ENCODE measurements at regions not wholly inside any gene's neighbourhood (a gene's known extent, or its start where the extent isn't known, plus 50 kb on each side); places are given as distances from the start of the nearest gene placed in this dataset.
"Not testable (repeated sequence)": the region's sequence is repeated elsewhere in the genome, so short reads cannot be mapped to it uniquely, and the experiment has no call there.

DNA sequence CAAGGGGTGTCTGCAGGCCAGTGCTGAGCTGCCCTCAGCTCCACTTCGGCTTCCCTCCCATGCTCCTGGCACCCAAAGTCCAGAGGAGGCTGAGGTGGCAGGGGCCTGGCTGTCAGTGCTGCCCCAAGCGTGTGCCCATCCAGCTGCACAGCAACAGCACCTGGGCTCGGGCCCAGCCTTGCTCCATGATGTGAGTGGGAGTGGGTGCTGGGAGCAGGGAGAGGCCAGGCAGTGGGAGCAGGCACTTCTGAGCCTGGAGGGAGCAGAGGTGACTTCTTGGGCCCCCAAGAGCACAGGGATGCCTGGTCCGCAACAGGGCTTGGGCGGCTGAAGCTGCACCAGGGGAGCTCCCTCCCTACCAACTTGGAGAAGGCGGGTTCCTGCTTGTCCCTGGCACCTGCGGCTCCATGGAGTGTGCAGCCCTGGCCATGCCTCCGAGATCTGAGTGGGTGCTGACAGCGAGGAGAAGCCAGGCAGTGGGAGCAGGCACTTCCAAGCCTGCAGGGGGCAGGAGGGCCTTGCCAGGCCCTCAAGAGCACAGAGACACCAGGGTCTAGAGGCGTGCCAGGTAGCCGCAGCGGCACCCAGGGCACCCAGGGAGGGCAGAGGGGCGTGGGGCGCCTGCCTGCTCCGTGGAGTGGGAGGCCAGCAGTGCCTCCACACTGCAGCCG lies 366.7 kb upstream of the SGO1 start:
- DNase-seq (ENCODE audit: low spot score) = no peak

DNA sequence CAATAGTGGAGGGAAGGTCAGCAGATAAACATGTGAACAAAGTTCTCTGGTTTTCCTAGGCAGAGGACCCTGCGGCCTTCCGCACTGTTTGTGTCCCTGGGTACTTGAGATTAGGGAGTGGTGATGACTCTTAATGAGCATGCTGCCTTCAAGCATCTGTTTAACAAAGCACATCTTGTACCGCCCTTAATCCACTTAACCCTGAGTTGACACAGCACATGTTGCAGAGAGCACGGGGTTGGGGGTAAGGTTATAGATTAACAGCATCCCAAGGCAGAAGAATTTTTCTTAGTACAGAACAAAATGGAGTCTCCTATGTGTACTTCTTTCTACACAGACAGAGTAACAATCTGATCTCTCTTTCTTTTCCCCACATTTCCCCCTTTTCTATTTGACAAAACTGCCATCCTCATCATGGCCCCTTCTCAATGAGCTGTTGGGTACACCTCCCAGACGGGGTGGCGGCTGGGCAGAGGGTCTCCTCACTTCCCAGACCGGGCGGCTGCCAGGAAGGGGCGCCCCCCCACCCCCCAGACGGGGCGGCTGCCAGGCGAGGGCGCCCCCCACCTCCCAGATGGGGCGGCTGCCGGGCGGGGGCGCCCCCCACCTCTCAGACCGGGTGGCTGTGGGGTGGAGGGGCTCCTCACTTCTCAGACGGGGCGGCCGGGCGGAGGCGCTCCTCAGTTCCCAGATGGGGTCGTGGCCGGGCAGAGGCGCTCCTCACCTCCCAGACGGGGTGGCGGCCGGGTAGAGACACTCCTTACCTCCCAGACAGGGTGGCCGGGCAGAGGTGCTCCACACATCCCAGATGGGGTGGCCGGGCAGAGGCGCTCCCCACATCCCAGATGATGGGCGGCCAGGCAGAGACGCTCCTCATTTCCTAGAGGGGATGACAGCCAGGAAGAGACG lies 361.6 kb upstream of the SGO1 start:
- not testable (repeated sequence) for DNase-seq (ENCODE audit: low spot score)

DNA sequence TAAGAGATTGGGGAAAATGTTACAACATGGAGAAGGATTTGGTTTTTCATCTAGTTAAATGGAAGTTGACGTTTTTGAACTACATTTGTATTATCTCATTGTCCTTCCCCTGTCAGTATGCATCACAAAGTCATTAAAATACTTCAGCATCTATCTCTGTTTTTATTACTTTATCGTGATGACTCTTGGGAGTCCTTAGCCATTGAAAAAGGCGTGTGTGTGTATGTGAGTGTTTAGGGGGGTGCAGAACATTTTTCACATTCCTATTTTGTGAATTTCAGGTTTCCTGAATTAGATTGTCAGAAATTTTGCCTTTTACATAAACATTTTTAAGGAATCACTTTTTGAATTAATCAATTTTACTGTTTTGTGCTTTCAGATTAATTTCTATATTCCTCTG lies 360.6 kb upstream of the SGO1 start:
- DNase-seq (ENCODE audit: low spot score) = no peak

DNA sequence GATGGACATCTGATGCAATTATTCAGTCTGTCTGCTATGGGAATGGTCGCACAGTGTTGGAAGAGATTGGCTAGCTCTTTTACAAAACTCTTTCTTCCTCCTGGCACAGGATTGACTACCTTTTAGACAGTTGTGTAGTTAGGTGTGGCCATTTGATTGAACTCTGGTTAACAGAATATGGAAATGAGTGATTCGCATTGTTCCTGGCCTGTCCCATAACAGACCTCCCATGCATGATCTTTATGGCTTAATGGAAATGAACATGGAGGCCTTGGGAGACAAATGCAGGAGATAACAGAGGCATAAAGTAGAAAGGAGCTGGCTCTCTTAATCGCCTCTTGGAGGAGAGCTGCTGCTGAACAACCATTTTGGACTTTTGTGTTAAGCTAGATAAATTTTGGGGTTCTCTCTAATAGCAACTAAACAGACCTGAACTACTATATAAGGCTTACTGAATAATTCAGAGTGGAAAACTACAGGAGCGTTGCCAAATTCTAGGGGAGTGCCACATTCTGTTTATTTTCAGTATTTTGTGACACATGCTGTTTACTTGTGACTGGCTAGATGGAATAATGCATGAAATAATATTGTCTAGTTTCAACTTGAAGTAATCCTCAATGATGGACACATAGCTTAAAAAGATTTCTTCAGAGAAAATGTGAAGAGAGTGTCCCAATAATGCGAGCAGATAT lies 357.7 kb upstream of the SGO1 start:
- DNase-seq (ENCODE audit: low spot score) = no peak

DNA sequence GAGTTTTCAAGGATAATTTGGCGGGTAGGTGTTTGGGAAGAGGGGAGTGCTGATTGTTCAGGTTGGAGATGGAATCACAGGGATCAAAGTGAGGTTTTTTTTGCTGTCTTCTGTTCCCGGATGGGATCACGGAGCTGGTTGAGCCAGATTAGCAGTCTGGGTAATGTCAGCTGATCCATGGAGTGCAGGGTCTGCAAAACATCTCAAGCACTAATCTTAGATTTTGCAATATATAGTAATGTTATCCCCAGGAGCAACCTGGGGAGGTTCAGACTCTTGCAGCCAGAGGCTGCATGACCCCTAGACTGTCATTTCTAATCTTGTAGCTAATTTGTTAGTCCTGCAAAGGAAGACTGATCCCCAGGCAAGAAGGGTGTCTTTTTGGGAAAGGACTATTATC lies 354.1 kb upstream of the SGO1 start:
- no peak for DNase-seq (ENCODE audit: low spot score)

DNA sequence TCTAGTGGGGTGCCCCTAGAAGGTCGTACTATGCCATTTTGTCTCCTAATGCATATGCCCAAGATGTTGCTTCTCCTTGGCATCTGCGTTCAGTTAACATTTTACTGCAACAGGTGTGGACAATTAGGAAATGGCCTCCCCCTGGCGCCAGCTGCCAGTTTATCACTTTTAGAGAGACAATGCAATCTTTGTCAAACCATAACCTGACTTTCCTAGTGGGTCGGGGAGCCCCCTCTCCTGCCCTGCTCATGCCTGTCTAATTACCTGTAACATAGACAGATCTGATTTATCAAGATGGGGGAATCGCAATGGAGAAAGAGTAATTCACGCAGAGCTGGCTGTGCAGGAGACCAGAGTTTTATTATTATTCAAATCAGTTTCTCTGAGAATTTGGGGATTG lies 353.7 kb upstream of the SGO1 start:
- no peak for DNase-seq (ENCODE audit: low spot score)

DNA sequence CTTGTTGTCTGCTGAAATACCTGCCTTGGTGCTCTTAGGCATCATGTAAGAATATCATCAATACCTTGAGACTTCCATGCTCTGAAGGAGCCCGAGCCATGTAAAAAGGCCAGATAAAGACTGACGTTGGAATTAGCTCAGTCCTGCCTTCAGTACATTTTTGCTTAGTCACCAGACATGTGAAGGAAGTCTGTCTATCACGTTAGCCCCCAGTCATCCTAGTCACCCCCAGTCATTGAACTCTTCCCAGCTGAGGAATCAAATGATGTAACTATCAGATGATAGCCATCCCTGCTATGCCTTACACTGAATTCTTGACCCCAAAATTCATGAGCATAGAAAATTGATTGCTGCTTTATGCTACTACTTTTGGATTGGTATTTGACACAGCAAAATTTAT lies 351.2 kb upstream of the SGO1 start:
- DNase-seq (ENCODE audit: low spot score) = peak; percentile 39

DNA sequence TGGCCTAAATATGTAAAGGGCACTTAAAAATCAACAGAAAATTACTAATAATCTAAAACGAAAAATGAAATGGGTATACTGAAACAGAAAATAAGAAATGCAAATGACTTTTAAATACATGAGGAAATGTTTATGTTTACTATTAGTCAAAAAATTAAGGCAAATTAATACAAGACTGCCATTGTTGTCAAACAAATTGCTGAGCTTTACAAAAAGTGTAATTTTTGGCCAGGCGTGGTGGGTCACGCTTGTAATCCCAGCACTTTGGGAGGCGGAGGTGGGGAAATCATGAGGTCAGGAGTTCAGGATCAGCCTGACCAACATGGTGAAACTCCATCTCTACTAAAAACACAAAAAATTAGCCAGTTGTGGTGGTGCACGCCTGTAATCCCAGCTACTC lies 343.9 kb upstream of the SGO1 start:
- no peak for DNase-seq (ENCODE audit: low spot score)

DNA sequence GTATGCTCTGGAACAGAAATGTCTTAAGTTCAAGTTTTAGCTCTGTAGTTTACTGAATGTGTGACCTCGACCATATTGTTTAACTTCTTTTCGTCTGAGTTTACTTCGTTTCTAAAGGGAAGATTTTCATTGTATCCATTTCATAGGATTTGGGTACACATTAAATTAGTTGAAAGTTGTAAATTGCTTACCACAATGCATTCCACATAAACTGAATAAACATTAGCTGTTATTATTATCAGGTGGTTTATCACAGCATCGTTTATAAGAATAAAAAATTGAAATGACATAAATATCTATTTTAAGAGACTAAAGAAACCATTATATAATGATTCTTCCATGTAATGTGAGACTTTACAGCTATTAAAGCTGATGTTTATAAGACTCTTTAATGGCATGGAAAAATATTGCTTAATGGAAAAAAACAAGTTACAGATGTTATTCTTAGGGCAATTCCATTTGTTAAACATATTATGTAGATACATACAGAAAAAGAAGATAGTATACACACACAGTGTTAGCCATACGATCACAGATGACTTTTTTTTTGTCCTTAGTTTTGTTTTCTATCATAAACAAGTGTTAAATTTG lies 342.3 kb upstream of the SGO1 start:
- no peak for DNase-seq (ENCODE audit: low spot score)

DNA sequence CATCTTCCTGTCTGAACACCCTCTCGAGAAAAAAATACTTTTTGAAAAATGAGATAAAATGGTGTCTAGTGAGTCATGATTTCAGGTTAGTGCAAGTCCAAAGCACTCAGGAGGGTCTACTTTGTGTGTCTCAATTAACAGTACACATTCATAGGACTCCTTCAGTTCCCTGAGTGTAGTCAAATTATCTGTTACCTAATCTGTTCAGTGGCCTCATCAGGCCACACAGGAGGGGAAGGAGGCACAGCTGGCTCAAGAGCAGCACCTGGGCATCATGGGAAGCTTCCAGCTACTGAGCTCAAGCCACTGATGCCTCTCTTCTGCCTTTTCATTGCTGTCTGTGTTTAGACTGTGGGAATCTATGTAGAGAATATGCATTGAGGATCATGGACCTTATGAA lies 341.4 kb upstream of the SGO1 start:
- DNase-seq (ENCODE audit: low spot score) = no peak

DNA sequence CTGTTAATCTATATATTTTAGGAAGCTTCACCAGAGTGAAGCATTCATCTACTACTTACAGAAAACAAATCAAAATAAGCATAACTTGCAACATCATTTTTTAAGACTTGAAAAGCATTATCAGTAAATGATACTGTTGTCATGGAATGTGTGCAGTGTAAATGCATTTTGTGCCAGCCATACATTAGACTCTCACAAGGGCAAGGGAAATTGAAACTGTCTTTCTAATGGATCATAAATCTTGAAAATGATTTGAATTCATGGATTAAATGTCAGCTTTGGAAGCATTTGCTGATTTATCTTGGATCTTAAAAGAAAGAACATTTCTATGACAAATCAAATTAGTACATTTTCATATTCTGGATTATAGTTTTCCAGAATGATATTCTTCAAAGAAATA lies 338.3 kb upstream of the SGO1 start:
- DNase-seq (ENCODE audit: low spot score) = no peak

DNA sequence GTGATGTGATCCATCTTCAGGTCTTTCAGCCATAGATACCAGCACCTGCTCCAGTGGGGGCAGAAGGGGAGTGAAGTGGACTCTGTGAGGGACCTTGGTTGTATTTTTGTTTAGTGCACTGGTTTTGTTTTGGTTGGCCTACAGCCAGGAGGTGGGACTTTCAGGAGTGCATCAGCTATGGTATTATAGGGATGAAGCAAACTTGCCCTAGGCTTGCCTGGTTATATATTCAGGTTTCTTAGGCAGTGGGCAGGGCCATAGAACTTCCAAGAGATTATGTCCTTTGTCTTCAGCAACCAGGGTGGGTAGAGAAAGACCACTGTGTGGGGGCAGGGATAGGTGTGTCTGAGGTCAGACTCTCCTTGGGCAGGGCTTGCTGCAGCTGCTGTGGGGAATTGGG lies 337.3 kb upstream of the SGO1 start:
- no peak for DNase-seq (ENCODE audit: low spot score)

DNA sequence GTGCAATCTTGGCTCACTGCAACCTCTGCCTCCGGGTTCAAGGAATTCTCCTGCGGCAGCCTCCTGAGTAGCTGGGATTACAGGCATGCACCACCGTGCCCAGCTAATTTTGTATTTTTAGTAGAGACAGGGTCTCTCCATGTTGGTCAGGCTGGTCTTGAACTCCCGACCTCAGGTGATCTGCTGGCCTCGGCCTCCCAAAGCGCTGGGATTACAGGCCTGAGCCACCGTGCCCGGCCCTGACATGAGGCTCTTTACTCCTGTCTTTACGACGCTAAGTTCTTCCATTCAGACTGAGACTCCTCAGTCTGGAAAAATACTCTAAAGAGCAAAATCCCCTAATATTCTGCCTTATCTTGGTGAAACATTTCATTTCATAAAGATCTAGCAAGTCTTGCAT lies 331.3 kb upstream of the SGO1 start:
- DNase-seq (ENCODE audit: low spot score) = not testable (repeated sequence)

DNA sequence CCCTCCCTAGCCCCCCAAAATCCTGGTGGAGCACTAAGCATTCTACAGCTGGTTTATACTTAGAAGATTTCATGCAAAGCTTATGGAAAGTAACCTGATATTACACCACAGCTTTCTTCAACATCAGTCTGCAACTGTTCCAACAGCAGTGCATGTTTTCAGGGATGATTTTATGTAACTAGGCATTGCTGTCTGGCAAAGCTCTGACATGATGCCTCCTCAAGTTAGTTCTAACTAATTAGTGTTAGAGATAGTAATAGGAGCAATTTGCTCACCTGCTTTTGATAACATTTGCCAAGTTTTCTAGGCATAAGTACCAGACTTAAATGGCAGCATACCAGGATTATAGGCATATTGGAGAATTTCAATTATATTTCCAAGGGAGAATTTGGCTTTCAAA lies 330.3 kb upstream of the SGO1 start:
- no peak for DNase-seq (ENCODE audit: low spot score)

DNA sequence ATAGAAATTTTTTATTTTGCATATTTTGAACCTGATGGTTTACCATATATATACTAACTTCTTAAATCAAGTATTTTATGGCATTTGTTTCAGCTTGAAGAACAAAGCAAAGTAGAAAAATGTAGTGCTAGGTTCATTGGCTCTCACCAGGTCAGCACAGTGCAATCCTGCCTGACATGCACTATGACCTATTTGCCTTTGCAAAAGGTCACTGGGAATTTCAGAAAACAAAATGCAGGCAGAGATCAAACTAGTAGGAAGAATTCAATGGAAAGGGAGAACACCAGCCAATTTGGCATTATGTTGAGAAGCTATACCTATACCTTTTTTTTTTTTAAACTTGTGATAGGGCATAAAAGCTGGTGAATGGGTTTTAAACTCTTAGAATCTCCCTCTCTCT lies 329.8 kb upstream of the SGO1 start:
- DNase-seq (ENCODE audit: low spot score) = no peak

DNA sequence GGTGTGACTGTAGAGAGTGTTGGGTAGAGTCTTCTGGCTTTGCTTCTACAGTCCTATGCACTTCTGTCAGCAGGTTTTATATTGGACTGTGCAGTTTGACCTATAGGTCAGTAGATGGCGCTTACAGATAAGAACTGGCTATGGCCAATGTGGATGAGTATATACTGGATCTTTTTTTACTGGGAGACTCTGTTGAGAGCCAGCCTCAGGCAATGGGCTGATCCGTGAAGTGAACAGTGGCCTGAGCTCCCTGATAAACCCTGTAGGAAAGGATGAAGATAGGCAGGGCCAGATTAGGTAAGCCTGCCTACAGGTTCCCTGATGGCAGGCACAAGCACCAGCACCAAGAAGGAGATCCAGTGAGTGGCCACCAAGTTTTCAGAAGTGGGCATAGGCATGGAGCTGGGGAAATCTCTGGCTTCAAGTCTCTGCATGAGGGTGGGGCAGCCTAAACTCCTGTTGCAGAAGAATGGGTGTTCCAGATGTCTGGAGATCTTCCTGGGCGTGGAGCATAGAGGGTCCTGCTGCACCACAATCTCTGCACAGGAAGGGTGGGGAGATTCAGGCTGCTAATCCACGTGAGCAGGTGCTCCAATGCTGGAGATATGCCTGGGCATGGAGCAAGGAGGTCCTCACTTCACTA lies 326.0 kb upstream of the SGO1 start:
- DNase-seq (ENCODE audit: low spot score) = peak; percentile 79

DNA sequence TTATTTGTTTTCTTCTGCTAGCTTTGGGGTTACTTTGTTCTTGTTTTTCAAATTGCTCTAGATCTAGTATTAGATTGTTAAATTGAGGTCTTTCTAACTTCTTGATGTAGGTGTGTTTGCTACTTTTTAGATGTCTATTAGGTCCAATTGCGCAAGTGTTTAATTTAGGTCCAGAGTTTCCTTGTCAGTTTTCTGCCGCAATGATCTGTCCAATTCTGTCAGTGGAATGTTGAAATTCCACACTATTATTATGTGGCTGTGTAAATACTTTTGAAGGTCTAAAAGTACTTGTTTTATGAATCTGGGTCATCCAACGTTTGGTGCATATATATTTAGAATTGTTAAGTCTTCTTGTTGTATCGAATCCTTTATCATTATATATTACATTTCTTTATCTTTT lies 324.4 kb upstream of the SGO1 start:
- DNase-seq (ENCODE audit: low spot score) = no peak

DNA sequence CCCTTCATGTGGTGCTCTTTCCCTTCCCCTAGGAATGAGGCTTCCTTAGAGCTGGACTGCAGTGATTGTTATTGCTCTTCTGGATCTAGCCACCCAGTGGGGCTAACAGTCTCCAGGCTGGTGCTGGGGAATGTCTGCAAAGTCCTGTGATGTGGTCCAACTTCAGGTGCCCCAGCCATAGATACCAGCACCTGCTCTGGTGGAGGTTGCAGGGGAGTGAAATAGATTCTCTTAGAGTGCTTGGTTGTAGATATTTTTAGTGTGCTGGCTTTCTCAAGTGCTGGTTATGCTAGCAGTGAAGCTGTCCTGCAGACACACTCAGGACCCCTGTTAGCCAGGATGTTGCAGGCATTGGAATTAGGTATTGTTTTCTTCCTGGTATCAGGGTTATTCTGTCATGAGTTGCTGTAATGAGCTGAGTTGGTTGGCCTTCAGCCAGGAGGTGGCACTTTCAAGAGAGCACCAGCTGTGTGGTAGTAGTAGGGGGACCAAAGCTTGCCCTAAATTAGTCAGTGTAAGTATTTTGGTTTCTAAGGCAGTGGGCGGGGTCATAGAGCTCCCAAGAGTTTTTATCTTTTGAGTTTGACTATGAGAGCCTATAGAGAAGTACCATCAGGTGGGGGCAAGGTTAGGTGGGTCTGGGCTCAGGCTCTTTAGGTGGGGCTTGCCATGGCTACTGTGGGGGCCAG lies 317.5 kb upstream of the SGO1 start:
- no peak for DNase-seq (ENCODE audit: low spot score)

DNA sequence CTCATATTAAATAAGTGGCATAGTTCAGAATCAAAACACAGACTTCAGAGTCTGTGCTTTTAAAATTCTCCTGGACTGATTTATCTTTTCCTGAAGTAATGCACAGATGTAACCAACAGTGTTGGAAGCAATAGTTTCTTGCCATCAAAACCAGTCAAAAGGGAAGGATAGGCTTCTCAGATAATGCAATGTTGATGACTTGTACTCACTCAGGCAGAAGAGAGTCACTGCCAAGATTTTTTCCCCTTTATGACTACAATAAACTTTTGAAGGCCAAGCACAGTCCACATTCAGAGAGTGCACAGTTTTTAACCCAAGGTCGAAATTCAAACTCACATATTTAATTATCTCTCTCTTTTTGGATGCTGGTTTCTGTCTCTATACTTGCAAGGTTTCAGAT lies 305.0 kb upstream of the SGO1 start:
- DNase-seq (ENCODE audit: low spot score) = no peak

DNA sequence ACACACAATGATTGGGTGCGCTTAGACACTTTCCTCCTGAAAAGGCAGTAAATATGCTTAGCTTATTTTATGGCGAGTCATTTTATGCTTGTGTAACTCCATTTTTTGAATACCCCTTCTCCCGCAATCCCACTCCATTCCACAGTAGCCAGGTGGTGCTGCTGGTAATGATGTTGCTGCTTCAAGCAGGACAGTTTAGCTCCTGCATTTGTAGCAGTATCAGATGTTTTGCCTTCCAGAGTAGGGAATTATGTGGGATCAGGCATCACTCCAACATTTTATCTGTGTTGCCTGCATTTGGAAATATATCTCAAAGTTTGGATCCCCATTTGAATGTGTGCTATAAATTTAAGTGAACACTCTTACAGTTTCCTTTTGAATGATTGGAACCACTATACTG lies 302.1 kb upstream of the SGO1 start:
- no peak for DNase-seq (ENCODE audit: low spot score)

DNA sequence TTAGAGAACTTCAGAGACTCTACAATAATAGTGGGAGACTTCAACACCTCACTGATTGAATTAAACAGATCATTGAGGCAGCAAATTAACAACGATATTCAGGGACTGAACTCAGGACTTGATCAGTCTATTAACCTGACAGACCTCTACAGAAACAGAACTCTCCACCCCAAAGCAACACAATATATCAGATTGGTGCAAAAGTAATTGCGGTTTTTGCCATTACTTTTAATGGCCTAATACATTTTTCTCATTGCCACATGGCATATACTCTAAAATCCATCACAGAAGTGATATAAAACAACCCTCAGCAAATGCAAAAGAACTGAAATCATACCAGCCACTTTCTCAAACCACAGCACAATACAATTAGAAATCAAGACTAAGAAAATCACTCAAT lies 298.1 kb upstream of the SGO1 start:
- DNase-seq (ENCODE audit: low spot score) = no peak

DNA sequence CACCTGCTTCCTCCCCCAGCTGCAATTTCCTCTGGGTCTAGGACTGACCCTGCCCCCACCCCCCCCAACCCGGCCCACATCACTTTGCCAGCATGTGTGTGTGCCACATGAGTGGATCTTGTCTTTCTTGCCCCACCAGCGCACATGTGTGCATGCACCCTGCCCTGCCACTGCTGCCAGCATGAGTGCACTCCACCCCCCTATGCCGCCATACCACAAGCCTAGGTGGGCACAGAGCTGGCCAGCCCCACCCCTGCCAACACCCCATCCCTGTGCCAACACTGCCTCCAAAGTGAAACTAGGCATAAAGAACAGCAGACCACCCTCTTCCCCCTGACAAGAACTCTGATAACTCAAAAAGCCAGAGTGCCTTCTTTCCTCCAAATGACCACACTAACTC lies 296.3 kb upstream of the SGO1 start:
- no peak for DNase-seq (ENCODE audit: low spot score)
